HepG2 (cell line): ENCODE measurements at regions not wholly inside any gene's neighbourhood (a gene's known extent, or its start where the extent isn't known, plus 50 kb on each side); places are given as distances from the start of the nearest gene placed in this dataset.

ENCODE experiments used
- ATAC-seq: fragments of 200-7000 bp; cut with Tn5 transposase; 3 replicates; pipeline ENCODE4 v1.9.1; 2020; ENCODE audit warnings: mild to moderate bottlenecking, moderate library complexity
- BruUV-seq: library from RNA; stranded (reverse); fragments of 400-500 nt; replicated peaks from 2 replicates; lab custom pipeline; 2021; lab: Mats Ljungman, UMichigan
- CTCF ChIA-PET: fragments of 300-600 bp; formaldehyde crosslinking; extraction: SDS; loops from one replicate; lab custom pipeline; 2021; ENCODE audit warnings: low total read pairs, inconsistent platforms, low intra/inter-chr PET ratio; lab: Yijun Ruan, JAX
- POLR2A ChIA-PET: fragments of 350-600 bp; sonication (Branson Sonifier 250); formaldehyde crosslinking; loops from one replicate; lab custom pipeline; 2020; ENCODE audit warnings: antibody characterized with exemption, inconsistent platforms; lab: Yijun Ruan, JAX
- DNase-seq: peaks from one replicate; pipeline ENCODE4 v3.0.0-alpha.2; 2015; ENCODE audit warnings: low spot score
- FAIRE-seq: peaks from 3 replicates; lab custom pipeline; 2011; peaks lifted over from hg19 to GRCh38; lab: Jason Lieb, UNC
- H2AFZ ChIP-seq: one replicate; pipeline ENCODE4 v1.6.1; 2011; ENCODE audit warnings: low read length, inconsistent platforms
- H3K27ac ChIP-seq: fragments of 300-600 bp; 3 replicates; pipeline ENCODE4 v1.8.0; 2011; ENCODE audit warnings: mixed run types, mild to moderate bottlenecking, mixed read lengths, low read length, inconsistent platforms; ENCODE audit not compliant: insufficient read depth; ENCODE audit errors: extremely low read length
- H3K27me3 ChIP-seq, 2 experiments: fragments of 200-600 bp in 1 of 2; 2 replicates in 1 of 2; 3 replicates in 1 of 2; pipeline versions ENCODE4 v1.6.0 to v1.8.0; 2011; ENCODE audit warnings: low read length in 2 of 2, mild to moderate bottlenecking in 2 of 2, moderate library complexity in 2 of 2, inconsistent platforms in 1 of 2; ENCODE audit not compliant: insufficient read depth in 2 of 2, control insufficient read depth in 1 of 2
- H3K36me3 ChIP-seq, 2 experiments: fragments of 200-600 bp in 1 of 2; replicated peaks in 1 of 2; 2 replicates in 1 of 2; 3 replicates in 1 of 2; pipeline versions ENCODE4 v1.5.1 to v1.8.0; 2011; ENCODE audit warnings: low read length in 2 of 2, inconsistent platforms in 1 of 2; ENCODE audit not compliant: insufficient read depth in 2 of 2, control insufficient read depth in 1 of 2
- H3K4me1 ChIP-seq: 2 replicates; pipeline ENCODE4 v1.5.1; 2012; ENCODE audit warnings: low read length, inconsistent platforms; ENCODE audit not compliant: insufficient read depth
- H3K4me2 ChIP-seq: 2 replicates; pipeline ENCODE4 v1.6.0; 2011; ENCODE audit warnings: low read depth, low read length, inconsistent platforms
- H3K4me3 ChIP-seq, 3 experiments: fragments of 200-600 bp in 1 of 3; sonication (generic), shearing (Covaris generic) in 1 of 3; replicated peaks in 1 of 3; 2 replicates each; pipeline ENCODE4 v1.5.1; 2011 to 2016; ENCODE audit warnings: low read length in 3 of 3, inconsistent platforms in 2 of 3, low read depth in 2 of 3, mild to moderate bottlenecking in 2 of 3, control low read depth in 1 of 3, mixed read lengths in 1 of 3; ENCODE audit not compliant: insufficient read depth in 1 of 3
- H3K79me2 ChIP-seq: one replicate; pipeline ENCODE4 v1.6.1; 2011; ENCODE audit warnings: low read length, inconsistent platforms; ENCODE audit not compliant: insufficient read depth
- H3K9ac ChIP-seq: 2 replicates; pipeline ENCODE4 v1.6.0; 2011; ENCODE audit warnings: mild to moderate bottlenecking, low read depth, low read length, inconsistent platforms; ENCODE audit not compliant: insufficient read depth
- H3K9me3 ChIP-seq: 2 replicates; pipeline ENCODE4 v1.5.1; 2012; ENCODE audit warnings: mild to moderate bottlenecking, low read length
- H4K20me1 ChIP-seq: 2 replicates; pipeline ENCODE4 v1.6.0; 2011; ENCODE audit warnings: inconsistent platforms, mild to moderate bottlenecking, low read length, moderate library complexity; ENCODE audit not compliant: insufficient read depth
- IKZF4 ChIP-seq: sonication (generic); formaldehyde crosslinking; IDR thresholded peaks from 2 replicates; pipeline ENCODE4 v1.5.1; 2020; ENCODE audit warnings: borderline replicate concordance, mild to moderate bottlenecking, low read depth, missing genetic modification reagents; ENCODE audit errors: not compliant biosample characterization
- PATZ1 ChIP-seq: sonication (generic); formaldehyde crosslinking; IDR thresholded peaks from 2 replicates; pipeline ENCODE4 v1.4.0; 2020; ENCODE audit warnings: missing genetic modification reagents
- RBAK ChIP-seq: sonication (generic); formaldehyde crosslinking; IDR thresholded peaks from 2 replicates; pipeline ENCODE4 v1.5.1; 2020; ENCODE audit warnings: mild to moderate bottlenecking, missing genetic modification reagents
- SAFB2 ChIP-seq: sonication (generic); formaldehyde crosslinking; IDR thresholded peaks from 2 replicates; pipeline ENCODE4 v1.5.1; 2020; ENCODE audit warnings: missing genetic modification reagents, low read depth, mild to moderate bottlenecking, borderline replicate concordance
- SSRP1 ChIP-seq: IDR thresholded peaks from 2 replicates; pipeline ENCODE4 v1.6.1; 2016; ENCODE audit warnings: control low read depth
- YEATS2 ChIP-seq: sonication (generic); formaldehyde crosslinking; IDR thresholded peaks from 2 replicates; pipeline ENCODE4 v1.4.0; 2020; ENCODE audit warnings: missing genetic modification reagents, borderline replicate concordance
- ZNF546 ChIP-seq: sonication (generic); formaldehyde crosslinking; conservative IDR thresholded peaks from 2 replicates; pipeline ENCODE4 v1.8.1; 2023; ENCODE audit warnings: mild to moderate bottlenecking, missing genetic modification reagents
- ZNF563 ChIP-seq: sonication (generic); formaldehyde crosslinking; IDR thresholded peaks from 2 replicates; pipeline ENCODE4 v1.8.0; 2022; ENCODE audit warnings: mild to moderate bottlenecking, moderate library complexity, missing genetic modification reagents
- ZNF576 ChIP-seq: sonication (generic); formaldehyde crosslinking; IDR thresholded peaks from 2 replicates; pipeline ENCODE4 v1.4.0; 2020; ENCODE audit warnings: mild to moderate bottlenecking, missing genetic modification reagents
- ZNF597 ChIP-seq: sonication (generic); formaldehyde crosslinking; IDR thresholded peaks from 2 replicates; pipeline ENCODE4 v1.5.0; 2020; ENCODE audit warnings: missing genetic modification reagents
- WGBS: methylation state at CpG from one replicate; pipeline ENCODE4 v1.1.6; 2017; ENCODE audit warnings: low lambda C conversion rate; 5-methylcytosine and 5-hydroxymethylcytosine counted together
- in situ Hi-C: cut with HindIII; loops from 2 replicates; pipeline ENCODE4 v1.10.0; 2017; ENCODE audit warnings: low pct_unique_long_range_greater_than_20kb; ENCODE audit not compliant: extremely low pct_ligation_motif_present
- intact Hi-C: fragments of 100-400 bp; cut with micrococcal nuclease; formaldehyde crosslinking; loops from one replicate; pipeline ENCODE4 v1.10.0; 2022; ENCODE audit not compliant: unreplicated experiment
- TF ChIP-seq, protein P1 (sequence below): sonication (generic); formaldehyde crosslinking; IDR thresholded peaks from 2 replicates; pipeline ENCODE4 v1.8.0; 2022; ENCODE audit warnings: mild to moderate bottlenecking, missing genetic modification reagents, moderate library complexity

DNA sequence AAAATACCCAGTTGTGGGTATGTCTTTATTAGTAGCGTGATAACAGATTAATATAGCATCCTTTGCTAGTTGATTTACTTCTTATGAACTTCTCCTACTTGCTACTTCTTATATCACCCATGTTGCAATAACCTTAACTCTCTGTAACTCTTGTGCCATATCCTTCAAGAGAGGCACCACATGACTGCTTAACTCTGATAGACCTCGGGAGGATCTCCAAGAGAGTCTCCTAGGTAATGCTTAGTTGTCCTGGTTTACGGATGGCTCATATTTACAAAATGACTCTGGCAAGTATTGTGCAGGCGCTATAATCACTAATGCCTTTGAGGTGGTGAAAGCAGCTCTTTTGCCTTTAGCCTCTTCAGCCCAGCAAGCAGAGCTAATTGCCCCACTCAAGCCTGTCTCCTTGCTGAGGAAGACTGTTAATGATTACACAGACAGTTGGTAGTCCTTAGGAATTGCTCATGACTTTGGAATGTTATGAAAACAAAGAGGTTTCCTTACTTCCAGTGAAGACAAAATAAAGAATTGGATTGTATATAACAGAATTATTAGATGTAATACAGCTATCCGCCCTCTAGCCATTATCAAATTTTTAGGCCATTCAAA lies 1305.8 kb downstream of the PCDH7 start:
- no peak overlapping the region for H3K4me3 ChIP-seq
- no peak overlapping the region for H3K27ac ChIP-seq
- no peaks in the 10 kb centered on the region for H3K36me3 ChIP-seq
- ATAC-seq (no peak), DNase-seq (no peak), FAIRE-seq (no peak)
- no peak overlapping the region for H3K4me2 ChIP-seq
- intact Hi-C loops: no loop called here
- no peak overlapping the region for H3K9ac ChIP-seq
- 26% methylated on average over 5 of the region's 5 CpGs for WGBS
- H4K20me1 ChIP-seq: no peaks in the 10 kb centered on the region
- ChIA-PET POLR2A (no interaction called here), CTCF (no interaction called here)
- in situ Hi-C loops: no loop called here
- H3K79me2 ChIP-seq: no peaks in the 10 kb centered on the region
- no peaks in the 10 kb centered on the region for H3K4me1 ChIP-seq
- H3K9me3 ChIP-seq: peaks cover 62% of the 10 kb centered on the region
- BruUV-seq: no TSS peak
- no peak overlapping the region for H2AFZ ChIP-seq
- no peaks in the 10 kb centered on the region for H3K27me3 ChIP-seq
- no peak for TF ChIP-seq SSRP1
- TF ChIP-seq ZNF563: no peak
- TF ChIP-seq, protein P1, sequence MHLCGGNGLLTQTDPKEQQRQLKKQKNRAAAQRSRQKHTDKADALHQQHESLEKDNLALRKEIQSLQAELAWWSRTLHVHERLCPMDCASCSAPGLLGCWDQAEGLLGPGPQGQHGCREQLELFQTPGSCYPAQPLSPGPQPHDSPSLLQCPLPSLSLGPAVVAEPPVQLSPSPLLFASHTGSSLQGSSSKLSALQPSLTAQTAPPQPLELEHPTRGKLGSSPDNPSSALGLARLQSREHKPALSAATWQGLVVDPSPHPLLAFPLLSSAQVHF (CRISPR knock-in tag): no peak
- TF ChIP-seq YEATS2 (CRISPR knock-in tag): no peak
- no peak for TF ChIP-seq ZNF546
- no peak for TF ChIP-seq RBAK (CRISPR knock-in tag)
- TF ChIP-seq ZNF576 (CRISPR knock-in tag): no peak
- no peak for TF ChIP-seq PATZ1 (CRISPR knock-in tag)
- no peak for TF ChIP-seq SAFB2 (CRISPR knock-in tag)
- no peak for TF ChIP-seq ZNF597 (CRISPR knock-in tag)
- no peak for TF ChIP-seq IKZF4
